Endothelial cell of umbilical vein (primary cell): ENCODE measurements at regions not wholly inside any gene's neighbourhood (a gene's known extent, or its start where the extent isn't known, plus 50 kb on each side); places are given as distances from the start of the nearest gene placed in this dataset.

ENCODE experiments used
- BruUV-seq: library from RNA; stranded (reverse); fragments of 400-500 nt; replicated peaks from 2 replicates; lab custom pipeline; 2021; lab: Mats Ljungman, UMichigan
- CTCF ChIA-PET: fragments of 300-600, 350-600 bp; sonication (Branson Sonifier 250); formaldehyde crosslinking; loops from one replicate; lab custom pipeline; 2021; ENCODE audit warnings: antibody characterized with exemption, inconsistent platforms; lab: Charles Lee
- POLR2A ChIA-PET: fragments of 300-600, 350-600 bp; sonication (Branson Sonifier 250); formaldehyde crosslinking; loops from one replicate; lab custom pipeline; 2021; ENCODE audit warnings: antibody characterized with exemption, inconsistent platforms; lab: Charles Lee
- DNase-seq: peaks from one replicate; pipeline ENCODE4 v3.0.0-alpha.2; 2011; ENCODE audit warnings: low read depth, low spot score
- FAIRE-seq: peaks from 2 replicates; lab custom pipeline; 2011; peaks lifted over from hg19 to GRCh38; lab: Jason Lieb, UNC
- H2AFZ ChIP-seq: 2 replicates; pipeline ENCODE4 v1.6.0; 2012; ENCODE audit warnings: low read depth, low read length, control low read depth, inconsistent platforms
- H3K27ac ChIP-seq: 2 replicates; pipeline ENCODE4 v1.5.1; 2011; ENCODE audit warnings: low read depth, mild to moderate bottlenecking, control low read depth, low read length, moderate library complexity; ENCODE audit not compliant: insufficient read depth
- H3K27me3 ChIP-seq, 2 experiments: 2 replicates each; pipeline versions ENCODE4 v1.6.0 to v1.6.1; 2011; ENCODE audit warnings: low read length in 2 of 2, mixed read lengths in 1 of 2; ENCODE audit not compliant: control insufficient read depth in 2 of 2, insufficient read depth in 2 of 2
- H3K36me3 ChIP-seq, 2 experiments: 2 replicates in 1 of 2; 3 replicates in 1 of 2; pipeline ENCODE4 v1.5.1; 2011; ENCODE audit warnings: low read length in 2 of 2, mild to moderate bottlenecking in 1 of 2, moderate library complexity in 1 of 2; ENCODE audit not compliant: control insufficient read depth in 2 of 2, insufficient read depth in 2 of 2; ENCODE audit errors: extremely low read depth in 1 of 2
- H3K4me1 ChIP-seq: 3 replicates; pipeline ENCODE4 v1.5.1; 2011; ENCODE audit warnings: mild to moderate bottlenecking, low read length; ENCODE audit not compliant: control insufficient read depth, insufficient read depth; ENCODE audit errors: extremely low read depth
- H3K4me2 ChIP-seq: 2 replicates; pipeline ENCODE4 v1.6.1; 2011; ENCODE audit warnings: low read length, control low read depth, mixed read lengths; ENCODE audit not compliant: insufficient read depth
- H3K4me3 ChIP-seq, 3 experiments: fragments of 200-600 bp in 1 of 3; sonication (generic), shearing (Covaris generic) in 1 of 3; replicated peaks in 1 of 3; 2 replicates each; pipeline ENCODE4 v1.5.1; 2011 to 2016; ENCODE audit warnings: control low read depth in 3 of 3, low read length in 3 of 3, mild to moderate bottlenecking in 2 of 3, inconsistent platforms in 1 of 3, low read depth in 1 of 3, moderate library complexity in 1 of 3; ENCODE audit not compliant: insufficient read depth in 1 of 3
- H3K79me2 ChIP-seq: 2 replicates; pipeline ENCODE4 v1.6.0; 2012; ENCODE audit warnings: low read length, inconsistent platforms; ENCODE audit not compliant: control insufficient read depth, insufficient read depth
- H3K9ac ChIP-seq: replicated peaks from 2 replicates; pipeline ENCODE3; 2011; ENCODE audit warnings: low read length, control low read depth; ENCODE audit not compliant: insufficient read depth; ENCODE audit errors: extremely low read depth
- H3K9me1 ChIP-seq: replicated peaks from 3 replicates; pipeline ENCODE4 v1.6.0; 2011; ENCODE audit warnings: mild to moderate bottlenecking, low read length; ENCODE audit not compliant: control insufficient read depth, insufficient read depth; ENCODE audit errors: extremely low read depth
- H3K9me3 ChIP-seq: replicated peaks from 2 replicates; pipeline ENCODE4 v1.5.1; 2012; ENCODE audit warnings: low read length, inconsistent platforms; ENCODE audit not compliant: control insufficient read depth, insufficient read depth
- H4K20me1 ChIP-seq: replicated peaks from 2 replicates; pipeline ENCODE3; 2011; ENCODE audit warnings: mild to moderate bottlenecking, low read length; ENCODE audit not compliant: control insufficient read depth, insufficient read depth; ENCODE audit errors: extremely low read depth
- CTCF ChIP-seq, 2 donors: IDR thresholded peaks; 1 replicate in 1 of 2; 2 replicates in 1 of 2; pipeline ENCODE4 v1.5.1; 2011; ENCODE audit warnings: low read length in 2 of 2, mild to moderate bottlenecking in 2 of 2, moderate library complexity in 2 of 2, control low read depth in 1 of 2, inconsistent platforms in 1 of 2, low read depth in 1 of 2; ENCODE audit not compliant: insufficient read depth in 1 of 2; ENCODE audit errors: extremely low read depth in 1 of 2
- EZH2 ChIP-seq: IDR thresholded peaks from 2 replicates; pipeline ENCODE4 v1.6.1; 2012; ENCODE audit warnings: borderline replicate concordance, low read depth, mild to moderate bottlenecking, moderate library complexity, low read length, inconsistent platforms; ENCODE audit not compliant: severe bottlenecking
- FOS ChIP-seq: IDR thresholded peaks from 2 replicates; pipeline ENCODE4 v1.6.1; 2011; ENCODE audit warnings: mild to moderate bottlenecking, low read length, moderate library complexity, borderline replicate concordance; ENCODE audit not compliant: insufficient read depth
- GATA2 ChIP-seq: IDR thresholded peaks from 2 replicates; pipeline ENCODE4 v1.7.0; 2011; ENCODE audit warnings: low read depth, mild to moderate bottlenecking, moderate library complexity, mixed read lengths, low read length; ENCODE audit not compliant: insufficient read length, insufficient read depth
- JUN ChIP-seq: IDR thresholded peaks from 2 replicates; pipeline ENCODE4 v1.6.1; 2011; ENCODE audit warnings: borderline replicate concordance, low read depth; ENCODE audit not compliant: insufficient read length, insufficient read depth
- MAX ChIP-seq: IDR thresholded peaks from 2 replicates; pipeline ENCODE4 v1.6.1; 2011; ENCODE audit not compliant: insufficient read depth, insufficient read length
- MYC ChIP-seq: IDR thresholded peaks from one replicate; pipeline ENCODE4 v1.6.1; 2011; ENCODE audit warnings: mild to moderate bottlenecking, low read depth, low read length
- POLR2A ChIP-seq: IDR thresholded peaks from 2 replicates; pipeline ENCODE4 v1.6.1; 2012; ENCODE audit warnings: low read depth, mild to moderate bottlenecking, control low read depth, low read length
- POLR2AphosphoS5 ChIP-seq: IDR thresholded peaks from 2 replicates; pipeline ENCODE4 v1.6.1; 2012; ENCODE audit warnings: low read depth, mild to moderate bottlenecking, control low read depth, low read length, moderate library complexity; ENCODE audit not compliant: insufficient read depth
- dilution Hi-C: fragments of 300-500 bp; cut with MboI; formaldehyde crosslinking; loops from one replicate; pipeline ENCODE4 v1.15.0; 2019; ENCODE audit warnings: low sequenced_read_pairs; ENCODE audit not compliant: extremely low pct_ligation_motif_present
- intact Hi-C: fragments of 100-400 bp; cut with micrococcal nuclease; formaldehyde crosslinking; loops from one replicate; pipeline ENCODE4 v1.10.0; 2022

GRCh38 chr3:184511741-184512140, 49.8 kb upstream of the EPHB3 start:
- no peak for TF ChIP-seq EZH2
- TF ChIP-seq POLR2AphosphoS5, result no peak
- TF ChIP-seq CTCF (IDR thresholded peaks at IDR 0.05; ENCODE audit: extremely low read depth in 1 of 2, insufficient read depth in 1 of 2, low read depth in 1 of 2, low read length in 2 of 2), result no peak
- no peak for TF ChIP-seq MAX
- no peak for TF ChIP-seq POLR2A
- TF ChIP-seq GATA2, result no peak
- no peak for TF ChIP-seq FOS
- TF ChIP-seq MYC, result no peak
- TF ChIP-seq JUN, result no peak
- H3K27ac ChIP-seq, result no peak overlapping the region
- intact Hi-C loops, result no loop called here
- peaks cover 7% of the 10 kb centered on the region for H3K4me1 ChIP-seq
- ChIA-PET POLR2A (no interaction called here), CTCF (interaction anchor here (0.7 to 7.4 kb wide), 11 partner anchors 9 to 206 kb away, joined by 3 to 201 read pairs (median 7); partner anchors contain the start of genes CLCN2 and POLR2H)
- FAIRE-seq, result no peak
- no peak overlapping the region for H3K4me2 ChIP-seq
- no peak overlapping the region for H3K9ac ChIP-seq
- H2AFZ ChIP-seq, result no peak overlapping the region
- H3K4me3 ChIP-seq, result no peak overlapping the region
- H3K9me3 ChIP-seq, result no peaks in the 10 kb centered on the region
- DNase-seq, result no peak
- no peaks in the 10 kb centered on the region for H3K79me2 ChIP-seq
- H4K20me1 ChIP-seq, result no peaks in the 10 kb centered on the region
- no TSS peak for BruUV-seq
- no peaks in the 10 kb centered on the region for H3K36me3 ChIP-seq
- dilution Hi-C loops, result no loop called here
- H3K27me3 ChIP-seq, result peaks cover 32 to 36% of the 10 kb centered on the region in 2 experiments
- H3K9me1 ChIP-seq, result no peaks in the 10 kb centered on the region
